ENCODE measurements at regions not wholly inside any gene's neighbourhood (a gene's known extent, or its start where the extent isn't known, plus 50 kb on each side); places are given as distances from the start of the nearest gene placed in this dataset.

- DNase-seq (ENCODE audit: low read depth in 1 of 2, low spot score in 1 of 2): peak in 1 of 2 experiments; percentile 6
- no peak for TF ChIP-seq SPI1 (IDR thresholded peaks at IDR 0.05; ENCODE audit: borderline replicate concordance, low read depth)
- peak; percentile 33 for TF ChIP-seq CTCF (IDR thresholded peaks at IDR 0.05; ENCODE audit: insufficient read depth, low read length)
- no peak for TF ChIP-seq REST (IDR thresholded peaks at IDR 0.05; ENCODE audit: insufficient replicate concordance, low read depth)
- Histone ChIP-seq H3K27ac (replicated peaks) (no peak overlapping the region), H3K4me3 (replicated peaks; ENCODE audit: insufficient read depth, low read length) (no peak overlapping the region), H3K27me3 (ENCODE audit: insufficient read depth, poor library complexity, severe bottlenecking) (no peaks in the 10 kb centered on the region)
Measured at GRCh38 chr9:87324613-87325194, 173.0 kb upstream of the DAPK1 start.

- Histone ChIP-seq H3K27ac (replicated peaks) (no peak overlapping the region), H3K27me3 (ENCODE audit: insufficient read depth, poor library complexity, severe bottlenecking) (no peaks in the 10 kb centered on the region), H3K4me3 (replicated peaks; ENCODE audit: insufficient read depth, low read length) (no peak overlapping the region)
- no peak for DNase-seq (ENCODE audit: low read depth in 1 of 2, low spot score in 1 of 2)
- TF ChIP-seq SPI1 (IDR thresholded peaks at IDR 0.05; ENCODE audit: borderline replicate concordance, low read depth): no peak
- TF ChIP-seq GABPA (IDR thresholded peaks at IDR 0.05; ENCODE audit: low read depth): no peak
- TF ChIP-seq POLR2AphosphoS5 (IDR thresholded peaks at IDR 0.05; ENCODE audit: low read depth): no peak
- TF ChIP-seq CTCF (IDR thresholded peaks at IDR 0.05; ENCODE audit: insufficient read depth, low read length): no peak
- TF ChIP-seq REST (IDR thresholded peaks at IDR 0.05; ENCODE audit: insufficient replicate concordance, low read depth): no peak
Measured at GRCh38 chr9:87327575-87328125, 170.0 kb upstream of the DAPK1 start.

- no peak overlapping the region for H3K27ac ChIP-seq (replicated peaks)
- TF ChIP-seq POLR2AphosphoS5 (IDR thresholded peaks at IDR 0.05; ENCODE audit: low read depth) (no peak), GABPA (IDR thresholded peaks at IDR 0.05; ENCODE audit: low read depth) (no peak), REST (IDR thresholded peaks at IDR 0.05; ENCODE audit: insufficient replicate concordance, low read depth) (no peak), CTCF (IDR thresholded peaks at IDR 0.05; ENCODE audit: insufficient read depth, low read length) (no peak), SPI1 (IDR thresholded peaks at IDR 0.05; ENCODE audit: borderline replicate concordance, low read depth) (no peak)
- peaks cover 5% of the 10 kb centered on the region for H3K27me3 ChIP-seq (ENCODE audit: insufficient read depth, poor library complexity, severe bottlenecking)
- no peak for DNase-seq (ENCODE audit: low read depth in 1 of 2, low spot score in 1 of 2)
- no peak overlapping the region for H3K4me3 ChIP-seq (replicated peaks; ENCODE audit: insufficient read depth, low read length)
Measured at GRCh38 chr9:87333802-87334201, 163.9 kb upstream of the DAPK1 start.
